Smooth muscle cell (in vitro differentiated cells): ENCODE measurements at regions not wholly inside any gene's neighbourhood (a gene's known extent, or its start where the extent isn't known, plus 50 kb on each side); places are given as distances from the start of the nearest gene placed in this dataset.

Experiments
- DNase-seq: peaks from one replicate; lab custom pipeline; 2025; ENCODE audit not compliant: unreplicated experiment; lab: John Stamatoyannopoulos, UW
- H2AFZ ChIP-seq: fragments of 200-600 bp; sonication (generic); 2 replicates; pipeline ENCODE4 v1.6.0; 2016; ENCODE audit warnings: antibody characterized with exemption, low read depth, mild to moderate bottlenecking
- H3F3A ChIP-seq: fragments of 200-600 bp; sonication (generic); 2 replicates; pipeline ENCODE4 v1.6.0; 2017; ENCODE audit warnings: antibody characterized with exemption, low read depth
- H3K27ac ChIP-seq: fragments of 200-600 bp; sonication (generic); 2 replicates; pipeline ENCODE4 v1.5.1; 2016; ENCODE audit warnings: low read depth, mild to moderate bottlenecking
- H3K27me3 ChIP-seq: fragments of 200-600 bp; sonication (generic); 2 replicates; pipeline ENCODE4 v1.6.1; 2016; ENCODE audit warnings: low read depth, mild to moderate bottlenecking
- H3K36me3 ChIP-seq: fragments of 200-600 bp; sonication (generic); 2 replicates; pipeline ENCODE4 v1.5.1; 2016; ENCODE audit warnings: low read depth
- H3K4me1 ChIP-seq: fragments of 200-600 bp; sonication (generic); 2 replicates; pipeline ENCODE4 v1.5.1; 2016; ENCODE audit warnings: low read depth
- H3K4me2 ChIP-seq: fragments of 200-600 bp; sonication (generic); 2 replicates; pipeline ENCODE4 v1.6.0; 2016; ENCODE audit warnings: mild to moderate bottlenecking
- H3K4me3 ChIP-seq: fragments of 200-600 bp; sonication (generic); 2 replicates; pipeline ENCODE4 v1.5.1; 2016; ENCODE audit warnings: mild to moderate bottlenecking
- H3K79me2 ChIP-seq: fragments of 200-600 bp; sonication (generic); 2 replicates; pipeline ENCODE4 v1.6.0; 2016; ENCODE audit warnings: low read depth, mild to moderate bottlenecking
- H3K9ac ChIP-seq: fragments of 200-600 bp; sonication (generic); 2 replicates; pipeline ENCODE4 v1.6.0; 2016; ENCODE audit warnings: low read depth
- H3K9me3 ChIP-seq: fragments of 200-600 bp; sonication (generic); replicated peaks from 2 replicates; pipeline ENCODE4 v1.5.1; 2016; ENCODE audit warnings: low read depth
- H4K20me1 ChIP-seq: fragments of 200-600 bp; sonication (generic); 2 replicates; pipeline ENCODE4 v1.6.0; 2016; ENCODE audit warnings: low read depth
- WGBS: methylation state at CpG from one replicate; pipeline ENCODE4 v1.1.7; 2016; ENCODE audit warnings: low lambda C conversion rate; 5-methylcytosine and 5-hydroxymethylcytosine counted together
- TF ChIP-seq, protein P1 (sequence below): fragments of 200-600 bp; sonication (generic); IDR thresholded peaks from 2 replicates; pipeline ENCODE4 v1.5.1; 2017; ENCODE audit warnings: borderline replicate concordance, mild to moderate bottlenecking, antibody characterized with exemption; ENCODE audit not compliant: insufficient read depth, poor library complexity, severe bottlenecking

DNA sequence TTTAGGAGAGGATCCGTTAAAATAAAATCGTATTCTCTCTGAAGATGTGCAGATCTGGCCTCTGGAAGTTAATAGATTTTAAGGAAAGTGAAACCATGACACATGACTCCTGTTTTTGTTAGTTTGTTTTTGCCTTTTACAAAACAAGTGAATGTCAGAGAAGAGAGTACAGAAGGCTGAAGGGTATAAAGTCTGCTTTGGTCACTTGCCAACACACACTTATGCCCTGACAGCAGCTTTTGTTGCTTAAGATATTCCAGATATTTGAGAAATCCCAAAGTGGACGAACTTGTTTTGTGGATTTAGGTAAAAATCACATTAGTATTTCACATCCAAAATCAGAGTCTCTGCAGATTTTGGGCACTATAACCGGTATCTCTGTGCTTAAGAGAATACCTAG, 192.4 kb upstream of the RASGEF1B start:
- H2AFZ ChIP-seq = peak overlapping the region; percentile 65
- H3K4me2 ChIP-seq = peak overlapping the region; percentile 33
- TF ChIP-seq, protein P1, sequence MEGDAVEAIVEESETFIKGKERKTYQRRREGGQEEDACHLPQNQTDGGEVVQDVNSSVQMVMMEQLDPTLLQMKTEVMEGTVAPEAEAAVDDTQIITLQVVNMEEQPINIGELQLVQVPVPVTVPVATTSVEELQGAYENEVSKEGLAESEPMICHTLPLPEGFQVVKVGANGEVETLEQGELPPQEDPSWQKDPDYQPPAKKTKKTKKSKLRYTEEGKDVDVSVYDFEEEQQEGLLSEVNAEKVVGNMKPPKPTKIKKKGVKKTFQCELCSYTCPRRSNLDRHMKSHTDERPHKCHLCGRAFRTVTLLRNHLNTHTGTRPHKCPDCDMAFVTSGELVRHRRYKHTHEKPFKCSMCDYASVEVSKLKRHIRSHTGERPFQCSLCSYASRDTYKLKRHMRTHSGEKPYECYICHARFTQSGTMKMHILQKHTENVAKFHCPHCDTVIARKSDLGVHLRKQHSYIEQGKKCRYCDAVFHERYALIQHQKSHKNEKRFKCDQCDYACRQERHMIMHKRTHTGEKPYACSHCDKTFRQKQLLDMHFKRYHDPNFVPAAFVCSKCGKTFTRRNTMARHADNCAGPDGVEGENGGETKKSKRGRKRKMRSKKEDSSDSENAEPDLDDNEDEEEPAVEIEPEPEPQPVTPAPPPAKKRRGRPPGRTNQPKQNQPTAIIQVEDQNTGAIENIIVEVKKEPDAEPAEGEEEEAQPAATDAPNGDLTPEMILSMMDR = no peak
- no peak overlapping the region for H3K4me3 ChIP-seq
- H3F3A ChIP-seq = no peaks in the 10 kb centered on the region
- H3K4me1 ChIP-seq = no peaks in the 10 kb centered on the region
- no peaks in the 10 kb centered on the region for H4K20me1 ChIP-seq
- no peaks in the 10 kb centered on the region for H3K79me2 ChIP-seq
- no peaks in the 10 kb centered on the region for H3K27me3 ChIP-seq
- H3K9ac ChIP-seq = no peak overlapping the region
- H3K27ac ChIP-seq = no peak overlapping the region
- 73% methylated on average over 4 of the region's 4 CpGs for WGBS
- no peaks in the 10 kb centered on the region for H3K36me3 ChIP-seq
- no peak for DNase-seq
- H3K9me3 ChIP-seq = no peaks in the 10 kb centered on the region

DNA sequence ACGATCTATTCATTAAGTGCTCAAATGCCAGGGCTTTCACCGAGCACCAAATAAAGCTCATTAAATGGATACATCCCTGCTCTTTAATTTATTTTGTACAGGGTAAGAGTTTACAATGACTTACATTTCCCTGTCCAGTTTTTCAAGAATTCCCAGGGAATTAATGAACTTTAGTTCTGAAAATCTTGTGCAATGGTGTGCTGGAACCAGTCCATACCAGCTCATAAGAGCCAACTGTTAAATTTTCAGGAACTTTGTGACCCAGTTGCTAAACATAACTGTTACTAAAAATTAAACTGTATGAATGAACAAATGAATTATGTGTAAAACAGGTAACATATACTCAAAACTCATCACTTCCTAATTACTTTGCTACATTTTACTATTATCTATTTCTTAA, 191.7 kb upstream of the RASGEF1B start:
- no peaks in the 10 kb centered on the region for H3K79me2 ChIP-seq
- H4K20me1 ChIP-seq = no peaks in the 10 kb centered on the region
- DNase-seq = no peak
- no peaks in the 10 kb centered on the region for H3F3A ChIP-seq
- no peaks in the 10 kb centered on the region for H3K4me1 ChIP-seq
- no peaks in the 10 kb centered on the region for H3K9me3 ChIP-seq
- no peak overlapping the region for H3K4me2 ChIP-seq
- TF ChIP-seq, protein P1 = no peak
- H3K36me3 ChIP-seq = no peaks in the 10 kb centered on the region
- H3K27ac ChIP-seq = no peak overlapping the region
- H3K27me3 ChIP-seq = no peaks in the 10 kb centered on the region
- no peak overlapping the region for H3K4me3 ChIP-seq
- peak overlapping the region; percentile 65 for H2AFZ ChIP-seq
- WGBS = 77% methylated on average over 2 of the region's 2 CpGs
- H3K9ac ChIP-seq = no peak overlapping the region

GRCh38 chr4:81659051-81659450, 187.3 kb upstream of the RASGEF1B start:
- TF ChIP-seq, protein P1 = no peak
- H3F3A ChIP-seq = no peaks in the 10 kb centered on the region
- no peaks in the 10 kb centered on the region for H4K20me1 ChIP-seq
- H3K79me2 ChIP-seq = no peaks in the 10 kb centered on the region
- H3K27me3 ChIP-seq = no peaks in the 10 kb centered on the region
- no peaks in the 10 kb centered on the region for H3K4me1 ChIP-seq
- no peak overlapping the region for H3K4me3 ChIP-seq
- H2AFZ ChIP-seq = no peak overlapping the region
- no peak overlapping the region for H3K9ac ChIP-seq
- H3K9me3 ChIP-seq = no peaks in the 10 kb centered on the region
- no peak overlapping the region for H3K27ac ChIP-seq
- H3K36me3 ChIP-seq = no peaks in the 10 kb centered on the region
- H3K4me2 ChIP-seq = no peak overlapping the region
- DNase-seq = no peak

GRCh38 chr4:81652069-81652478, 180.4 kb upstream of the RASGEF1B start:
- Histone ChIP-seq H3K4me1 (peaks cover 19% of the 10 kb centered on the region), H3K9ac (no peak overlapping the region), H3K36me3 (no peaks in the 10 kb centered on the region), H4K20me1 (no peaks in the 10 kb centered on the region), H3K27ac (peak overlapping the region; percentile 89), H3K4me2 (peak overlapping the region; percentile 22), H3F3A (peaks cover 7% of the 10 kb centered on the region), H3K27me3 (no peaks in the 10 kb centered on the region), H3K9me3 (no peaks in the 10 kb centered on the region), H2AFZ (no peak overlapping the region), H3K4me3 (no peak overlapping the region), H3K79me2 (no peaks in the 10 kb centered on the region)
- DNase-seq = no peak
- 75% methylated on average over 2 of the region's 2 CpGs for WGBS
- TF ChIP-seq, protein P1 = no peak
